HG03342 (cell line): ENCODE measurements at regions not wholly inside any gene's neighbourhood (a gene's known extent, or its start where the extent isn't known, plus 50 kb on each side); places are given as distances from the start of the nearest gene placed in this dataset.
"Not testable (repeated sequence)": the region's sequence is repeated elsewhere in the genome, so short reads cannot be mapped to it uniquely, and the experiment has no call there.

Experiments
- ATAC-seq: cut with Tn5 transposase; IDR thresholded peaks from one replicate; pipeline ENCODE4 v1.9.1; 2021; ENCODE audit warnings: mild to moderate bottlenecking, moderate library complexity; ENCODE audit not compliant: unreplicated experiment

DNA sequence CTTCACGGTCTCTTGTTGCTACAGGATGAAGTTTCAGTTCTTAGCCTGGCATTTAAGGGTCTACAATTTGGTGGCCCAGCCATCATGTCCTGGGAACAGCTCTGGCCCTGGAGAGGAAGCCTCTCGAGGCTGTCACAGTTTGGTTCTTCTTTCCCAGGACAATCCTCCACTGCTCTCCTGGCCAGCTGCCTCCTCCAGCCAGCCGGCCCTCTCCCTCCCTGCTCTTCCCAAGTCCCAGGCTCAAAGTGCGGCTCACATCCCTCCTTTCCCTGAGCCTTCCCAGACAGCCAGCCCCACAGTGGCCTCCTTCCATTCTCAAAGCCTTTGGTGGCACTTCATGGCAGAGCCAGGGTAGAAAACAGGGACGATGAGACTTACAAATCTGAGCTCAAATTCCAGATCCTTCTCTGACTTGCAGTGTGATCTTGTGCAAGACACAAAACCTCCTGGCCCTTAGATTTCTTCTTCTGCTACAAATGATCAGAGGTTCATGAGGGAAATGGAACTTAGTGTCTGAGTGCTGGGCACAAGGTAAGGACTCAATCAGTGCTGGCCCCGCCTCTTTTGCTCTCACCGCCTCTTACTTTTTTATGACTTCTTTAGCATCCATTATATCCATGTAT, 223.8 kb upstream of the ECI2 start:
- no peak for ATAC-seq

- ATAC-seq, result no peak
Observed at GRCh38 chr6:4358414-4359107, 223.2 kb upstream of the ECI2 start.

GRCh38 chr6:4357660-4358152, 222.3 kb upstream of the ECI2 start:
- ATAC-seq, result not testable (repeated sequence)

DNA sequence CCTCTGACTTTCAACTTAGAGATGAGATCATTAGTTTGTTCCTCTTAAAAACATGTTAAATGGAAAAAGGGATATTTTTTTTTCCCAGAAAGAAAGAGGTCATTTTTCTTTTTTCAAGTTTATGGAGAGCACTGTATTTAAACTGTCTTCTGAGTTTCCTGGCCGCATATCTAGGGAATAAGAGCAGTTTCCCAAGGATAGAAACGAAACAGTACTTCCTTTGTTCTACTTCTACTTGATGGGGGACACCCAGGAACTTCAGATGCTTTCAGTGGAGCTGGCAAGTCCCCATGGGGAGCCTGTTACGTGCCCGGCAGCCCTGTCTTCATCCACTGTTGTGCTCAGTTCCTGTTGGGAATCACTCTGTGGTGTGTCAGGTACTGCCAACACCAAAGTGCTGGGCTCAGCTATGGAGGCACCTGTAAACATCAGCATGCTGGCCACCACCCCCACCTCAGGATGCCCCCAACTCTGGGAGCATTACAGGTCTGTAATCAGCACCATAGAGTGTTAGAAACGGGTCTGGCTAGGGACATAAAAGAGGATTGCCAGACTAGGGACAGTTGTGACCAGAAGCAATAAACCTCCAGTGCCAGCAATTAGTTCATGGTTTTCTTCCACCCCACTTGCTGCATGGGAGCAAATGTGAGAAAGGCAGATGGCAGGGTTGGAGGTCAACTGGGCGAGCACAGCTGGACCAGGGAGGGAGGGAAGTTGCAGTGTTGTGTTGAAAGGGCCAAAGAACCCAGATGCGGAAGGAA, 221.7 kb upstream of the ECI2 start:
- ATAC-seq, result no peak

GRCh38 chr6:4355241-4355640, 219.9 kb upstream of the ECI2 start:
- no peak for ATAC-seq

- no peak for ATAC-seq
Observed at GRCh38 chr6:4354181-4354580, 218.8 kb upstream of the ECI2 start.

DNA sequence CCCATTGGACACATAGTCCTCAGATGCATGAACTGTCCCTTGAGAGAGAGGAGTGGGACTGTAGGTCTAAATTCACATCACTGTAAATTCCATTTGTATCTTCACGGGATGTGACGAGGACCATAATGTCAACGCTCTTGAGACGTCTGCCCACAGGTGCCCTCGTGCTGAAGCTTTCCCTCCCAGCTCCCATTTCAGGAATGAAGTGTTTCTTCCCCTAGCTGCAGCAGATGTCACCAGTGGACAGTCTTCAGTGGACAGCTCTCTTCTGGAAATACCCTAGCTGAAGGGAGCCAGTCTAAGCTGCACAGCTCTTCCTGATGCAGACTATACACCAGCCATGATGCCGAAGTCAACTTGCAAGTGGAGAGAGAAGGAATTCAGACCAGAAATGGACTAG, 217.4 kb upstream of the ECI2 start:
- ATAC-seq, result no peak

GRCh38 chr6:4352322-4352669, 216.9 kb upstream of the ECI2 start:
- no peak for ATAC-seq

GRCh38 chr6:4351520-4352321, 216.3 kb upstream of the ECI2 start:
- no peak for ATAC-seq

DNA sequence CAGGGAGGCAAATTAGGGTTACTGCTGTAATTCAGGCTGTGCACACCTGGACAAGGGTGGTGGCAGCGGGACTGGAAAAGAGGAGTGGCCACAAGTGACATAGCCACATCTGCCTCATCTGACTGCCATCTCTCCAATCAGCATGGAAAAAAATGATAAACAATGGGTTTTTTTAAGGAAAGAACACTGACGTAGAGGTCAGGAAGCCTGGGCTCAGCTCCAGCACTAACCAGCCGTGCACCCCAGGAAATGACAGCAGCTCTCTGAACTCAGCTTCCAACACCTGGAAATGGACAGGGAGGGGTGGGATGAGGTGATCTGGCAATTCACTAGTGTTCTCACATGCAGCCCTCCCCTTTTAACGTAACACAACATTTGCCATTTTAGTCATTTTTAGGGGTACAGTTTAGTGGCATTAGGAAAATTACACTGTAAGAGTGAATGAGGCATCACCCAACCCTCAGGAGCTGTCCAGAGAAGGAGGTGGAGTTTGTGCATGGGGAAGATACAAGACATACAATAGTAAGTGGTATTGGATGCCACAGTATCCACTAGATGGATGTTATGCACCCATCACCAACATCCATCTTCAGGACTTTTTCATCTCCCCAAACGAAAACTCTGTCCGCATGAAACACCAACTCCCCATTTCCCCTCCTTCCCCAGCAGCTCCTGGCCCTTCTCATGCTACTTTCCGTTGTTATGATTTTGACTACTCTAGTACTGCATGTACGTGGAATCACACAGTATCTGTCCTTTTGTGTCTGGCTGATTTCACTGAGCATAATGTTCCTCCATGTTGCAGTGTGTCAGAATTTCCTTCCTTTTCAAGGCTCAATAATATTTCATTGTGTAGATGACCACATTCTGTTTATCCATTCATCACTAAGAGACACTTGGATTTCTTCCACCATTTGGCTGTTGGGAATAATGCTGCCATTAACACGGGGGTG, 215.5 kb upstream of the ECI2 start:
- ATAC-seq, result no peak

- no peak for ATAC-seq
Observed at GRCh38 chr6:4349931-4350330, 214.6 kb upstream of the ECI2 start.

DNA sequence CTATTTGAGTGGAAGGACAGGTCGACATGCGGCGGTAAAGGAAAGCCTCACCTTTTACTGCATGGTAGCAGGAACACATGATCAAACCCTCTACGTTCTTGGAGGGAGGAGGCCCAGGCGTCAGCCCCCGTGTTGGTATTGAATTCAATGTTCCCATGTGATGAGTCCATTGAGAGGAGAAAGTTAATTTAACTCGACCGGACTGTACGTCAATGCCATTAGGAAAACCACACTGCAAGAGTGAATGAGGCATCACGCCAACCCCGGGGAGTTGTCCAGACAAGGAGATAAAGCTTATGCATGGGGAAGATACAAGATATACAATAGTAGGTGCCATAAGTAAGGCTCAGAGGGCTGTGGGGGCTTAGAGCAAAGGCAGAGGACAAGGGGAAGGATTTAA, 213.9 kb upstream of the ECI2 start:
- ATAC-seq, result no peak

DNA sequence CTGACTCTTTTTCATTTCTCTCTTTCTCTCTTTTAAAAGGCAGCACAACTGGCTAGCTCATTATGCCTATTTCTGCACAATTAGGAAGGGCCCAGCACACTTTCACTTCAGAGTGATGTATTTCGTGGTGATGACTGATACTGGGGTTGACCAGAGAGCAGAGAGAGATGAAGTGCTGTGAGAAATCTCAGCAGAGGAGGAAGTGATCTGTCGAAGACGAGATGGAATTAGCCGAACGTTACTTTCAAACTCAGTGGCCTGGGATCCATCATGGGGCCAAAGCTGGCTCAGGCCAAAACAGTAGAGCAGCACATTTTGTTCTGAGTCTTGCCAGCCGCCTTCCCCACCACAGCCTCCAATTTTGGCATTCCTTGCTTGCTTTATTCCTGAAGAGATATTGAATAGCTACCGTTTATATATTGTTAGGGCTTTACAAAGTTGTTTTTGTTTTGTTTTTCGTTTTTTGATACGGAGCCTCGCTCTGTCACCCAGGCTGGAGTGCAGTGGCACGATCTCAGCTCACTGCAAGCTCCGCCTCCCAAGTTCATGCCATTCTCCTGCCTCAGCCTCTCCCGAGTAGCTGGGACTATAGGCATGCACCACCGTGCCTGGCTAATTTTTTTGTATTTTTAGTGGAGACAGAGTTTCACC, 213.2 kb upstream of the ECI2 start:
- ATAC-seq, result peak; percentile 89

DNA sequence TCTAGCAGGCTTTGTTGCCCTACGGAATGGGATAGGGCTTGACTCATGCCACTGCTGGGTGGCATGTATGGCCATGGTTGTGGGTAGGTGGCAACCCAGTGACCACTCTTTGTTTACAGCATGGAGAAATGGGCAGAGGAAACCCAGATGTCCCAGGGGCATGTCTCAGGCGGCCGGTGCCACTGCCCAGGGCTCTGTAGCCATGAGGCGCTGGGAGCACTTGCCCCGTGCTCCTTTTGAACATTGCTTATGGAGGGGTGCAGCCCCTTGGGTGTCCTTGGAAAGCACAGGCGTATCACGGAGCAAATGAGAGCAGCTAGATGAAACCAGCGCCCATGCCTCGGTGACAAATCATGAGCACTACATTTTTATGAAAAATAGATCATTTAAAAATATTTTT, 212.5 kb upstream of the ECI2 start:
- ATAC-seq, result no peak

DNA sequence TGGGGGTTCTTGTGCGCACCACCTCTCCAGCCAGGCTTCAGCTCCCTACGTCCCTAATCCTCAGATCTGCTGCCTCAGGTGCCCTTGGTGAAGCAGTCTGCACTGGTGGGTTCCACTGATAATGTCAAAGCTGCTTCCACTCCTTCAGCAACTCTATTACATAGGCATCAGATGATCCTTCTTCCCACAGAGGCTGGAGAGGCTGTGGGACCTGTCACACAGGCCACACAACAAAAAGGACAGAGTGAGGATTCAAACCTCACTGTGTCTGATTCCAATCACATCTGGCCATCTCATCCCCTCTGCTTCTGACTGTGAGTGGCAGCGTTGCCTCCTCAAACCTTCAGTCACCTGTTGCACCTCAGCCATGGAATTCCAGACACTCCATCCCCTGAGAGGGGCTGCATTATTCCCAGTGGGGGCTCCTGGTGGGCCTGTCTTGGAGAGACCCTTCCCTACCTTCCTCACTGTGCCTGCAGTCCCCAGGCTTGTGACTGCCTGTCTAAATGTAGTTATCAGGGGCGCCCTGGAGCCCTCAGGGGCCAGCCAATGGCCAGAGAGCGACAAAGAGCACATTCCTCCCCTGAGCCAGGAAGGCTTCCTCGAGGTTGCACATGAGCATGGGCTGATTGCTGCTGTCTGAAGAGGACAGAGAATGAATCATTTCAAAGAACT, 211.4 kb upstream of the ECI2 start:
- ATAC-seq, result no peak

DNA sequence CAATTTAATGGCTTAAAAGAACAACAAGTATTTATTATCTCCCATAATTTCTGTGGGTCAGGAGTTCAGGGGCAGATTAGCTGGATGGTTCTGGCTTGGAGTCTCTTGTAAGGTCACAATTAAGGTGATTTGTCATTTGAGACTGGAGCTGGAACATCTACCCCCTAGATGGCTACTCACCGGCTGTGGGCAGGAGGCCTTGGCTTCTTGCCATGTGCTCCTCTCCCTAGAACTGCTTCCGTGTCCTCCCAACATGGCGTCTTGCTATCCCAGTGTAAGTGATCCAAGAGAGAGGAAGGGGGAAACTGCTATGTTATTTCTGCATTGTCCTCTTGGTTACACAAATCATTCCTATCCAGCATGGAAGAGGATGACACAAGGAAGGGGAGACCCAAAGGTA, 210.2 kb upstream of the ECI2 start:
- no peak for ATAC-seq

DNA sequence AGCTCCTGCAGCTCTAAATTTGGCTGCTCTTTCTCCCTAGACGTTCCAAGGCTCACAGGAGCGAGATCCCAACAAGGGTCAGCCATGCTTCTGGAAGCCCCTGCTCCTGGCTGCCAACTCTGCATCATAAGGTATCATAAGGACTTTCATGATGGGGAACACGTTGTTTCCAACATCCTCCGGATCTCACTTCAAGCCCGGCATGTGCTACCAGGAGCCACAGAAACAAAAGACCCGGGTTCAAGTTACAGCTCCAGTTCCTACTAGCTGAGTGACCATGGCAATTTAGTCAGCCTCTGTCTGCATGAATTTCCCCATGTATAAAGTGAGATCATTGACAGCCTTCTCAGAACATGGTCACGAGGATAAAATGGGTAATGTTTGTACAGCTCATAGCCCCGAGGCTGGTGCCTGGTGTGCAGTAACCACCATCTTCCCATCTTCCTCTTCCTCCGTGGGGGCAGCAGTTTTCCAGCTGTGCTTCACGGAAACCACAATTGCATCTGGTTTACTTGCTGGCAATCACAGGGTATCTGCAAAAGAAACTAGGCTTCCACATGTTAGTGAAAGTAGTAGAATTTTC, 209.0 kb upstream of the ECI2 start:
- no peak for ATAC-seq

- no peak for ATAC-seq
Observed at GRCh38 chr6:4342407-4343137, 207.2 kb upstream of the ECI2 start.
